HG03139 (cell line): ENCODE measurements at regions not wholly inside any gene's neighbourhood (a gene's known extent, or its start where the extent isn't known, plus 50 kb on each side); places are given as distances from the start of the nearest gene placed in this dataset.

Experiments
- ATAC-seq: cut with Tn5 transposase; IDR thresholded peaks from one replicate; pipeline ENCODE4 v1.9.1; 2021; ENCODE audit not compliant: unreplicated experiment

- ATAC-seq = no peak
Observed at GRCh38 chr2:186281726-186282125, 204.3 kb upstream of the ZC3H15 start.

- ATAC-seq = no peak
Observed at GRCh38 chr2:186294248-186294888, 191.7 kb upstream of the ZC3H15 start.

- ATAC-seq = no peak
Observed at GRCh38 chr2:186299610-186300009, 186.4 kb upstream of the ZC3H15 start.

- no peak for ATAC-seq
Observed at GRCh38 chr2:186302263-186302662, 183.8 kb upstream of the ZC3H15 start.

- no peak for ATAC-seq
Observed at GRCh38 chr2:186303091-186303490, 183.0 kb upstream of the ZC3H15 start.

GRCh38 chr2:186304064-186304463 lies 182.0 kb upstream of the ZC3H15 start:
- no peak for ATAC-seq

GRCh38 chr2:186306754-186307153 lies 179.3 kb upstream of the ZC3H15 start:
- ATAC-seq = no peak

GRCh38 chr2:186307871-186308270 lies 178.2 kb upstream of the ZC3H15 start:
- ATAC-seq = peak; percentile 67

- peak; percentile 24 for ATAC-seq
Observed at GRCh38 chr2:186308347-186308746, 177.7 kb upstream of the ZC3H15 start.

- no peak for ATAC-seq
Observed at GRCh38 chr2:186309901-186310300, 176.2 kb upstream of the ZC3H15 start.

- no peak for ATAC-seq
Observed at GRCh38 chr2:186319105-186319504, 167.0 kb upstream of the ZC3H15 start.

- no peak for ATAC-seq
Observed at GRCh38 chr2:186325827-186326535, 160.1 kb upstream of the ZC3H15 start.

- no peak for ATAC-seq
Observed at GRCh38 chr2:186327251-186327868, 158.7 kb upstream of the ZC3H15 start.

GRCh38 chr2:186328838-186329237 lies 157.2 kb upstream of the ZC3H15 start:
- ATAC-seq = no peak

- no peak for ATAC-seq
Observed at GRCh38 chr2:186330050-186330449, 156.0 kb upstream of the ZC3H15 start.

GRCh38 chr2:186339716-186340115 lies 146.3 kb upstream of the ZC3H15 start:
- no peak for ATAC-seq

GRCh38 chr2:186342029-186342428 lies 144.0 kb upstream of the ZC3H15 start:
- ATAC-seq = no peak

- no peak for ATAC-seq
Observed at GRCh38 chr2:186345745-186346144, 140.3 kb upstream of the ZC3H15 start.

- no peak for ATAC-seq
Observed at GRCh38 chr2:186346216-186346615, 139.8 kb upstream of the ZC3H15 start.

GRCh38 chr2:186347472-186347871 lies 138.6 kb upstream of the ZC3H15 start:
- no peak for ATAC-seq

- ATAC-seq = no peak
Observed at GRCh38 chr2:186348200-186348599, 137.9 kb upstream of the ZC3H15 start.

- ATAC-seq = peak; percentile 75
Observed at GRCh38 chr2:186349508-186349907, 136.6 kb upstream of the ZC3H15 start.
